Hippocampal formation (tissue), 2 donors: ENCODE measurements at regions not wholly inside any gene's neighbourhood (a gene's known extent, or its start where the extent isn't known, plus 50 kb on each side); places are given as distances from the start of the nearest gene placed in this dataset.
"Not testable (repeated sequence)": the region's sequence is repeated elsewhere in the genome, so short reads cannot be mapped to it uniquely, and the experiment has no call there.

ENCODE experiments used
- DNase-seq, 2 donors: peaks; one replicate each; lab custom pipeline; 2025; lab: John Stamatoyannopoulos, UW

- not testable (repeated sequence) for DNase-seq
These were observed 82.7 kb upstream of the METTL9 start for GRCh38 chr16:21516705-21517040.

- not testable (repeated sequence) for DNase-seq
These were observed 82.1 kb upstream of the METTL9 start for GRCh38 chr16:21517263-21517662.

- DNase-seq = not testable (repeated sequence)
These were observed 79.8 kb upstream of the METTL9 start for GRCh38 chr16:21519361-21520133.

GRCh38 chr16:21520134-21521047, 79.0 kb upstream of the METTL9 start:
- DNase-seq = peak; percentile 94 to 98

DNA sequence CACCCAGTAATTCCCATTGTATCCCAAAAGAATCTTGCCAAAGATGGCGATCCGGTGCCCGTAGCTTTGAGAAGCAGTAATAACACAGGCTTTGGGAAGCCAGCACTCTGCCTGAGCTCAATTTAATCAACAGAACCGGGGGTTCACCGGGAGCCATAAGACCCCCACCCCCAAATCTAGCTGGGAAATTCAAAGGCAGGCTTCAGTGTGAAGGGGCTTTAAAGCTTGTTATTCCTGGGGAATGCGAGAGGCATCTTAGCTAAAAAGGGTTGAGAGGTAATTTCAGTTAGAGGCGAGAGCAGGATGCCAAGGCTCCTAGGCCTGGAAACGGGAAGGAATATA, 78.4 kb upstream of the METTL9 start:
- not testable (repeated sequence) for DNase-seq

DNA sequence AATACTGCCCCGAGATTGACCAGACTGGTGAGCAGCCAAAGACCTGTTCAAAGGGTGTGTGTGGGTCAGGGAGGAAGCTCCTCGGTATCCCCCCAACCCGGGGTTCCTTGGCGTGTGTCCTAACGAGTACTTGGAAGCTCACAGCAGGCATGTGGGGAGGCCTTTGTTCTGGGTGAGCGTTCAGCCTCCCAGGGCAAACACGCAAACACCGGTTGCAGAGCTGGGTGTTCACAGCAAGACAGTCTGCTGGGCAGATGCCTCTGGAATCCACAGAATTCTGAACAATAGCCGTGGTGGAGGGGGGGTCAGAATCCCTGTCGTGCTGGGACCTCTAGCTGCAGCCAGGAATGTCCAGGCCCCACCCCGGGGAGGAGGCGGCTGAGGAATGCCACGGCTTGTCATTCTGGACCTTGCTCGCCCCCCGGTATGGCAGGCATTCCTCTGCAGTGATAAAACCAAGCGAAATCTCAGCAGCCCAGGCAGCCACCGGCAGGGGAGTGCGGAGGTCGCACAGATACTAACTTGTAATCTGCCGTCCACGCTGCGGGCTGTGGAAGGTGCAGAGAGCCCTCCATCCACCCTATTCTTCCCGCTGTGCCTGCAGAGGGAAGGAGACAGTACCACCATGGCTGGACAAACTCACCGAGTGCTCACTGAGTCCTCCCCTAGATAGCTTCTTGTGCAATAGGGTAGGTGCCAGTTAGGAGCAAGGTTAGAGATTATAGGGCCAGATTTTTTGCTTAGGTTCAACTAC, 77.8 kb upstream of the METTL9 start:
- DNase-seq = peak in 1 of 2 donors; percentile 30

DNA sequence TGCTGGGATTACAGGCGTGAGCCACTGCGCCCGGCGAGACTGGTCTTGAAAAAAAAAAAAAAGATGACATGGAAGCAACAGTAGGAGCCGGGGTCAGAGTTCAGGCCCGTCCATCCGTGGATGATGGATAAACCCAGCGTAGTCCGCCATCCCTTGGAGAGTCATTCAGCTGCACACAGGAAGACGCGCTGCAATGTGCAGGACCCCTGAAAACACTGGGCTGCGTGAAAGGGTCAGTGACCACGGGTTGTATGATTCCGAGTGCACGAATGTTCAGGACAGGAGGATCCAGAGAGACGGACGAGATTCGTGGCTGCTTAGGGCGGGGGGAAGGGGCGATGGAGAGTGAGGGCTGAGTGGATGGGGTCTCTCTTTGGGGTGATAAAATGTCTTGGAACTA, 76.5 kb upstream of the METTL9 start:
- not testable (repeated sequence) for DNase-seq

GRCh38 chr16:21523411-21524067, 75.8 kb upstream of the METTL9 start:
- DNase-seq = peak in 1 of 2 donors; percentile 33

GRCh38 chr16:21524068-21524751, 75.2 kb upstream of the METTL9 start:
- DNase-seq = no peak

DNA sequence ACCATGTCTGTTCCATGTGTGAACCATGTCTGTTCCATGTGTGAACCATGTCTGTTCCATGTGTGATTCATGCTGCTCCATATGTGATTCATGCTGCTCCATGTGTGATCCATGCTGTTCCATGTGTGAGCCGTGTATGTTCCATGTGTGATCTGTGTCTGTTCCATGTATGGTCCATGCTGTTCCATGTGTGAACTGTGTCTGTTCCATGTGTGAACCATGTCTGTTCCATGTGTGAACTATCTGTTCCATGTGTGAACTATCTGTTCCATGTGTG, 74.7 kb upstream of the METTL9 start:
- DNase-seq = not testable (repeated sequence)

DNA sequence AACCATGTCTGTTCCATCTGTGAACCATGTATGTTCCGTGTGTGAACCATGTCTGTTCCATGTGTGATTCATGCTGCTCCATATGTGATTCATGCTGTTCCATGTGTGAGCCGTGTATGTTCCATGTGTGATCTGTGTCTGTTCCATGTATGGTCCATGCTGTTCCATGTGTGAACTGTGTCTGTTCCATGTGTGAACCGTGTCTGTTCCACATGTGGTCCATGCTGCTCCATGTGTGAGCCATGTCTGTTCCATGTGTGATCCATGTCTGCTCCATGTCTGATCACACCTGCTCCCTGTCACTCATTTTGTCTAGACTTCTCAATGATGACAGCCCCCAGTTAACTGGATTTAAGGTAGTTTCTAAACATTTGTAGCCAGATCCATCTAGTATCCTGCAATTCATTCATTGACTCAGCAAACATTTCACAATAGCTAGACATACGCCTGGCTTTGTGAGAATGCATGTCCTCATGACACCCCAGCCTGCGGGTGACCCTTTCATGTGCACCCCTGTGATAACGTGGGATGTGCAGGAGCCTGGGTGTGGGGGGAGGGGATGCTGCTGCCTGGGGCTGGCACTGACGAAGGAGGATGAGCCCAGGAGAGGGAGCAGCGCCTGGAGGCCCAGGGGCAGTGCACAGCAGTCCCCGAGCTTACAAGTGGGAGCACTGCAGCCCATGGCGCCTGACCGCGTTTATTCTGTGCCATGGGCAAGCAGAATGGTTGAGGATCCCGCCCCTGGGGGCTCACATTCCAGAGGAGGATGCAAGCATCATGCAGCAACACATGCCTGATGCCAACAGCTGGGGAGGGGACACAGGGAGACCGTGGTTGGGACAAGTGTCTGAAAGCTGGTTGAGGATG, 74.1 kb upstream of the METTL9 start:
- DNase-seq = not testable (repeated sequence)

- not testable (repeated sequence) for DNase-seq
These were observed 73.1 kb upstream of the METTL9 start for GRCh38 chr16:21525956-21526922.

DNA sequence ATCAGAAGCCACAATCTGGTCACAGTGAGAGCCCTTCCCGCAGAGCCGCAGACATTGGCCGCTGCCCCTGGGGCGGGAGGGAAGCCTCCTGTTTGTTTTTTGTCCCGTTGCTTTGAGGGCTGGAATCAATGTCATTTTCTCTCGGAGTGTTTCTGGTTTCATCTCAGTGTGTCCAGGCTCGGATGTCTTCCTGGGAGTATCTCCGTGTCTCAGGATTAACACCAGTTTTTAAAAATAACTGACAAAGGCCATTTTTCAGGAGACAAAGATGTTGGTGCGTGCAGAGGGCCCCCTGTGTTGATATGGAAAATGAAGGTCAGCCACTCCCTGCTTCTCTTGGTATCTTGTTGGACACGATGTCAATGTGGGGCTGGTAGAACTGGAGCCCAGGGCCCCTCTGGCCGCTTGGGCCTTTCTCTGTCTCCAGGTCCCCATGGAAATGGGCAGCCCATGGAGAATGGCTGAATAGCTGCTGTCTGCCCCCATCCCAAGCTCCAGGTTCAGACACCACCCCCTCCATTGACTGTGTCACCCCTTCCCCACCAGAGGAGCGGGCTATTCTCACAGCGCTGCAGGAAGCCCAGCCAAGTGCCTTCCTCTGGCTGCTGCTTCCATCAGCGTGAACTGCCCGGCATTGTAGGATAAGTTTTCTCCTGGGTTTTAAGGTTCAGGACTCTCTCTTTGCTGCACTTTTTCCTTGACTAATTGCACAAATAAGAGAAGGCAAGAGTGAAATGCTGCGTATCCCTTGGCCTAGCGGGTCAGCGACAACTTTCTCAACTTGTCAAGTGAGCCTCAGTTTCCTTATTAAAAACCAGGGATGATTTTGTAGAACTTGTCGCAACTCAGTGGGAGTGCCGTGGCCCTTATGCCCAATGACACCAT, 72.2 kb upstream of the METTL9 start:
- DNase-seq = no peak

- not testable (repeated sequence) for DNase-seq
These were observed 70.2 kb upstream of the METTL9 start for GRCh38 chr16:21529060-21529658.

DNA sequence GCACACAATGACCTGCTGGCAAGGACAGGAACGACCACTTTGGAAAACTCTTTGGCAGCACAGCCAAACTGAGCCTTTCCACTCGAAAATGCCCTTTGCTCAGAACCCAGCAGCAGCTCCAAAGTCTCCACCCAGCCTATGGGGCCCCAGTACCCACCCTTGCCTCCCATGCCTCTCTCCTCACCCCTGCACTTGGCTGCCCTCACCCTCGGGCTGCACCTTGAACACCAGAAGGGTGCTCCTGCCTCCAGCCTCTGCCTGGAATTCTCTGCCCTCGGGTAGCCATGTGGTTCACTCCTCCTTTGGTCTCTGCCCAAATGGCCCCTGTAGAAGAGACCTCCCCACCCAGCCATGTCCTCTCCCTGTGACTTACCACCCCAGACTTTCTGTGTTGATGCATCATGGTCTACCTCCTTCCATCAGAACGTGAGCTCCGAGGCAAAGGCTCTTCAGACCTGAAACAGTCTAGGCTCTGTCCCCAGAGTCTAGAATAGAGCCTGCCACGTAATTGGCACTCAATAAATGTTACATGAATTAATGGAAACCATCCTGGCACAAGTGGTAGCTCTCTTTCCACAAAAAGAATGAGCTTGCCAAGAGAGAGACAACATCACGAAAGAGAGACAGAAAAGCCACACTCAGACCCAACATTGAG, 68.5 kb upstream of the METTL9 start:
- not testable (repeated sequence) for DNase-seq

- DNase-seq = not testable (repeated sequence)
These were observed 66.4 kb upstream of the METTL9 start for GRCh38 chr16:21532996-21533395.

GRCh38 chr16:21533474-21533873, 65.9 kb upstream of the METTL9 start:
- not testable (repeated sequence) for DNase-seq
